B cell (primary cell): ENCODE measurements at regions not wholly inside any gene's neighbourhood (a gene's known extent, or its start where the extent isn't known, plus 50 kb on each side); places are given as distances from the start of the nearest gene placed in this dataset.

ENCODE experiments used
- ATAC-seq: fragments of 200-7000 bp; cut with Tn5 transposase; one replicate; pipeline ENCODE4 v1.10.0; 2021; ENCODE audit warnings: low read depth, mild to moderate bottlenecking, moderate number of reproducible peaks, moderate library complexity
- CTCF ChIA-PET: fragments of 350-600 bp; sonication (Branson Sonifier 250); formaldehyde crosslinking; loops from one replicate; lab custom pipeline; 2021; ENCODE audit warnings: antibody characterized with exemption, inconsistent platforms; lab: Charles Lee
- POLR2A ChIA-PET: fragments of 350-600 bp; sonication (Branson Sonifier 250); formaldehyde crosslinking; loops from one replicate; lab custom pipeline; 2021; ENCODE audit warnings: antibody characterized with exemption; lab: Charles Lee
- DNase-seq: peaks from one replicate; pipeline ENCODE4 v3.0.0; 2013
- H2AFZ ChIP-seq: 2 replicates; pipeline ENCODE4 v1.6.1; 2012; ENCODE audit warnings: mild to moderate bottlenecking, low read depth, low read length; ENCODE audit not compliant: insufficient read depth, poor library complexity, severe bottlenecking
- H3K27ac ChIP-seq, 2 donors: 1 replicate in 1 of 2; 2 replicates in 1 of 2; pipeline ENCODE4 v1.5.1; 2012 to 2013; ENCODE audit warnings: low read length in 2 of 2, mild to moderate bottlenecking in 2 of 2, moderate library complexity in 1 of 2
- H3K27me3 ChIP-seq, 4 experiments: fragments of 200-600 bp in 1 of 4; sonication (generic) in 1 of 4; replicated peaks in 1 of 4; 1 replicate in 2 of 4; 2 replicates in 2 of 4; pipeline versions ENCODE4 v1.6.1 to v1.7.0; 2013 to 2016; ENCODE audit warnings: low read length in 3 of 4, mild to moderate bottlenecking in 2 of 4, mixed read lengths in 1 of 4, moderate library complexity in 1 of 4; ENCODE audit not compliant: insufficient read depth in 4 of 4, control insufficient read depth in 3 of 4; ENCODE audit errors: control extremely low read depth in 1 of 4
- H3K36me3 ChIP-seq, 2 experiments: replicated peaks in 1 of 2; 1 replicate in 1 of 2; 2 replicates in 1 of 2; pipeline versions ENCODE4 v1.6.1 to v1.7.1; 2013; ENCODE audit warnings: low read length in 1 of 2; ENCODE audit not compliant: insufficient read depth in 2 of 2, control insufficient read depth in 1 of 2; ENCODE audit errors: control extremely low read depth in 1 of 2, extremely low read depth in 1 of 2
- H3K4me1 ChIP-seq, 2 donors: fragments of 200-600 bp in 1 of 2; sonication (generic) in 1 of 2; 1 replicate in 1 of 2; 2 replicates in 1 of 2; pipeline versions ENCODE4 v1.5.1 to v1.6.1; 2013 to 2017; ENCODE audit warnings: low read length in 2 of 2; ENCODE audit not compliant: control insufficient read depth in 2 of 2, insufficient read depth in 2 of 2
- H3K4me2 ChIP-seq: replicated peaks from 2 replicates; pipeline ENCODE3; 2012; ENCODE audit warnings: mild to moderate bottlenecking, low read depth, low read length; ENCODE audit not compliant: poor library complexity, severe bottlenecking
- H3K4me3 ChIP-seq, 5 experiments: fragments of 200-600 bp in 1 of 5; sonication (generic) in 1 of 5; 1 replicate in 3 of 5; 2 replicates in 2 of 5; pipeline versions ENCODE4 v1.5.1 to v1.7.0; 2011 to 2016; ENCODE audit warnings: low read length in 4 of 5, mild to moderate bottlenecking in 4 of 5, low read depth in 2 of 5, control low read depth in 1 of 5, moderate library complexity in 1 of 5; ENCODE audit not compliant: insufficient read depth in 1 of 5; ENCODE audit errors: control extremely low read depth in 1 of 5, extremely low read depth in 1 of 5
- H3K79me2 ChIP-seq: fragments of 200-600 bp; sonication (generic); one replicate; pipeline ENCODE4 v1.6.0; 2016; ENCODE audit warnings: low read length; ENCODE audit not compliant: control insufficient read depth, insufficient read depth
- H3K9ac ChIP-seq: fragments of 200-600 bp; sonication (generic); 2 replicates; pipeline ENCODE4 v1.6.1; 2017; ENCODE audit warnings: mild to moderate bottlenecking, low read length, moderate library complexity
- H3K9me3 ChIP-seq, 3 donors: one replicate each; pipeline versions ENCODE4 v1.6.1 to v1.7.1; 2013; ENCODE audit warnings: low read length in 2 of 3; ENCODE audit not compliant: control insufficient read depth in 2 of 3, insufficient read depth in 1 of 3; ENCODE audit errors: control extremely low read depth in 1 of 3
- H4K20me1 ChIP-seq: 2 replicates; pipeline ENCODE4 v1.6.0; 2012; ENCODE audit warnings: mild to moderate bottlenecking, low read length; ENCODE audit not compliant: insufficient read depth, control insufficient read depth, poor library complexity, severe bottlenecking
- H3K27ac Mint-ChIP-seq: one replicate; pipeline ENCODE4 v1.8.0; 2021; ENCODE audit warnings: mixed read lengths
- H3K27me3 Mint-ChIP-seq: one replicate; pipeline ENCODE4 v1.8.0; 2021; ENCODE audit warnings: mixed read lengths
- H3K4me1 Mint-ChIP-seq: one replicate; pipeline ENCODE4 v1.8.0; 2021; ENCODE audit warnings: mixed read lengths
- H3K4me3 Mint-ChIP-seq: one replicate; pipeline ENCODE4 v1.8.0; 2021; ENCODE audit warnings: mixed read lengths
- H3K9me3 Mint-ChIP-seq: one replicate; pipeline ENCODE4 v1.8.0; 2022; ENCODE audit warnings: mixed read lengths; ENCODE audit not compliant: insufficient read depth
- CTCF ChIP-seq: fragments of 200-600 bp; IDR thresholded peaks from one replicate; pipeline ENCODE4 v1.8.0; 2022; ENCODE audit warnings: antibody characterized with exemption, mild to moderate bottlenecking
- EZH2 ChIP-seq: IDR thresholded peaks from 2 replicates; pipeline ENCODE4 v1.6.1; 2012; ENCODE audit warnings: borderline replicate concordance, low read depth, mild to moderate bottlenecking, moderate library complexity, low read length; ENCODE audit not compliant: insufficient read depth, poor library complexity, severe bottlenecking
- WGBS: methylation state at CpG from one replicate; pipeline ENCODE4 v1.1.5; 2013; ENCODE audit warnings: missing lambda C conversion rate; ENCODE audit not compliant: insufficient coverage; 5-methylcytosine and 5-hydroxymethylcytosine counted together
- intact Hi-C: fragments of 100-400 bp; cut with micrococcal nuclease; formaldehyde crosslinking; loops from one replicate; pipeline ENCODE4 v1.10.0; 2022

- intact Hi-C loops, result no loop called here
Measured at GRCh38 chr9:28528049-28528448, 954.8 kb upstream of the C9orf72 start.

GRCh38 chr9:28538132-28538531 lies 964.9 kb upstream of the C9orf72 start:
- Histone ChIP-seq H4K20me1 (no peaks in the 10 kb centered on the region), H3K9me3 (peaks cover 0 to under 1% (median 0%) of the 10 kb centered on the region in 3 donors), H3K36me3 (no peaks in the 10 kb centered on the region), H3K4me3 (no peak overlapping the region), H3K4me1 (no peaks in the 10 kb centered on the region), H2AFZ (no peak overlapping the region), H3K9ac (no peak overlapping the region), H3K79me2 (no peaks in the 10 kb centered on the region), H3K27ac (no peak overlapping the region), H3K4me2 (no peak overlapping the region), H3K27me3 (no peaks in the 10 kb centered on the region)
- H3K9me3 Mint-ChIP-seq, result peaks cover 3% of the 10 kb centered on the region
- H3K4me1 Mint-ChIP-seq, result no peaks in the 10 kb centered on the region
- DNase-seq (no peak), ATAC-seq (no peak)
- intact Hi-C loops, result no loop called here
- CTCF ChIA-PET, result no interaction called here
- no peak overlapping the region for H3K4me3 Mint-ChIP-seq
- H3K27ac Mint-ChIP-seq, result no peak overlapping the region
- TF ChIP-seq CTCF, result no peak
- no CpG with 5 or more reads among the region's 3 CpGs for WGBS
- no peaks in the 10 kb centered on the region for H3K27me3 Mint-ChIP-seq
- POLR2A ChIA-PET, result no interaction called here

More at GRCh38 chr9:28528049-28528448, 954.8 kb upstream of the C9orf72 start:
- H3K4me1 Mint-ChIP-seq, result no peaks in the 10 kb centered on the region
- ATAC-seq (no peak), DNase-seq (no peak)
- Histone ChIP-seq H3K9me3 (peaks cover 0 to 6% (median 0%) of the 10 kb centered on the region in 3 donors), H3K4me3 (no peak overlapping the region), H2AFZ (no peak overlapping the region), H3K36me3 (no peaks in the 10 kb centered on the region), H3K4me2 (no peak overlapping the region), H3K79me2 (no peaks in the 10 kb centered on the region), H4K20me1 (no peaks in the 10 kb centered on the region), H3K4me1 (no peaks in the 10 kb centered on the region), H3K9ac (no peak overlapping the region), H3K27ac (no peak overlapping the region), H3K27me3 (no peaks in the 10 kb centered on the region)
- CTCF ChIA-PET, result no interaction called here
- H3K9me3 Mint-ChIP-seq, result peaks cover 2% of the 10 kb centered on the region
- POLR2A ChIA-PET, result no interaction called here
- H3K4me3 Mint-ChIP-seq, result no peak overlapping the region
- TF ChIP-seq CTCF (no peak), EZH2 (no peak)
- no peaks in the 10 kb centered on the region for H3K27me3 Mint-ChIP-seq
- 83% methylated on average over 1 of the region's 1 CpG for WGBS
- H3K27ac Mint-ChIP-seq, result no peak overlapping the region
